Activated CD8-positive, alpha-beta memory T cell treated with anti-CD3 and anti-CD28 coated beads for 48 hours (primary cell): ENCODE measurements at regions not wholly inside any gene's neighbourhood (a gene's known extent, or its start where the extent isn't known, plus 50 kb on each side); places are given as distances from the start of the nearest gene placed in this dataset.

Experiments
- DNase-seq, 3 experiments: peaks; one replicate each; pipeline ENCODE4 v3.0.0-alpha.2; 2020; ENCODE audit warnings: low read depth in 2 of 3, low spot score in 2 of 3

DNA sequence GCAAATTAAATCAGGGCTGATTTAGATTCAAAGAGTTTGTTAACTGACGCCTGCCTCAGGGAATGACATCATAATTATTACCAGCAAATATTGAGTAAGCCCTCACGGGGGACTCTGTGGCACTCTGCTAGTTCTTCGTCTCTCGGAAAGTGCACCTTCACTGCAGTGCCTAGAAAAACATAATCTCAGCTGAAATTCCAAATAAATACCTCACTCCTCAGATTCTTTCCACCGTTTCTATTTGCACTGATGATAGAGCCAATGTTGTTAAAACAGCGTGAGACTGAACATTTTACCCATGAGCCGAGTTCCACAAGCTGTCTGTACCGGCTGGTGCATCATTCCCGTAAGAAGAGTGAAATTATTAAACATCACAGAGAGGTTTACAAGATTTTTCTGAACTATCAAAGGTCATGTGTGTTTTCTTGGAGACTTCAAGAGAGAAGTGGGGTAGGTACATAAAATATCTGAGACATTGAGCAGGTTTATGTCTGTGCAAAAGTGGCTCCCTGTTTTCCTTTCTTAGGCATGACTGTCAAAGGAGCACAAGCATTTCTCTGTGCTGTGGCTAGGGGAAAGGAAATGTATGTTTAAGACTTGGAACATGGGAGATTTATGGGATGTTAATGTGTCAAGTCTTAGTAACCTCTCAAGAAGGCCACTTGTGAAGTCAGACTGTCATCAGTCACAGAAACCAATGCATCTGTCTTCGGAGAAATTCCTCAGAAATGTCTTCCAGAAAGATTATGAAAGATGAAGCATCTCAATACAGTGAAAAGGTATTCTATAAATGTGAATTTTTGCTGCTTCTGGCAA lies 119.6 kb downstream of the CBLL2 start:
- no peak for DNase-seq

DNA sequence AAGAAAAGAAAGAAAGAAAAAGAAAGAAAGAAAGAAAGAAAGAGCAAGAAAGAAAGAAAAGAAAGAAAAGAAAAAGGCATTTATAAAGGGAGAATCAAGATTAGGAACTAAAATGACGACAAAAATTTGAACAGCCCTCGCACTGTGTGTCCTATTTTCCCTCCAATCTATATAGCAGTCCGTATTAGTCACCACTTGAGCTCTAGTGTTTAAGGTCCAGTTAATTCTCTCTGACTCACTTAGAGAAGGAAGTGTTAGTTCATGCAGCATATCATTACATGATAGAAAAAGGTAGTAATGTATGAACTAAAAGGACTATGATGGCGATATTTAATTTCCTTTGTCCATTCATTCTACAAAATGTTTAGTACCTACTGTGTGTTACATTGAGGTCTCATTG lies 122.7 kb downstream of the CBLL2 start:
- no peak for DNase-seq

DNA sequence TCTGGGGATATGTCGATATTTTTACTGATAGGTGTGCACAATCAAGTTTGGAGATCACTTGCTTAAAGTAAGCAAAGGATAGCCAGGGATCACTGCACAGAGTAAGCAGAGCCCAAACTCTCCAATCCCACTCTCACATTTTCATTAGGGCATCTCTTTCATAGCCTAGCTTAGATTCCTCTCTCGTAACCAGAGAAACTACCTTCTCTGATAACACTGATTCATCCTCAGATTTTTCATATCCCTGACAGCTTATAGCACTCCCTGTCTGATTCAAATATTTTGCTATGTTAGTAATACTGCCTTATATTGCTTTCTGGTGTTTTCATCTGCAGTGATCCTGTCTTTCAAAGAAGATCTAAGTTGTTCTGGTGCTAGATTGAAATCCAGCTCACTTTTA lies 123.7 kb downstream of the CBLL2 start:
- no peak for DNase-seq

DNA sequence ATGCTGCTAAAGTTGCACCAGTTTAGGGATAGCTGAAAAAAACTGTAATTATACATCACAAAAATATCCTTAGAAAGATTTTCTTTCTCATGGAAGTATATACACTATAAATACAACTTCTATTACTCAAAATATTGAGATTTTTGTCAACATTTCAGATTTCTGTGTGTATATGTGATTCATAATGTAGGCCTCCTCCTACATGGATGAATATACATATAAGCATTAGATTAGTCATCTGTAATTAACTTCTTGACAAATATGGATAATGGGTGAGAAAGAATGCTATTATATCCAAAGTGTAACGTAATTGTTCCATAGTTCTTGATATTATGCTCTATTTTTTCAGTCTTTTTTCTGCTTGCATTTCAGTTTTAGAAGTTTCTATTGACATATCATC lies 124.9 kb downstream of the CBLL2 start:
- DNase-seq, result no peak

DNA sequence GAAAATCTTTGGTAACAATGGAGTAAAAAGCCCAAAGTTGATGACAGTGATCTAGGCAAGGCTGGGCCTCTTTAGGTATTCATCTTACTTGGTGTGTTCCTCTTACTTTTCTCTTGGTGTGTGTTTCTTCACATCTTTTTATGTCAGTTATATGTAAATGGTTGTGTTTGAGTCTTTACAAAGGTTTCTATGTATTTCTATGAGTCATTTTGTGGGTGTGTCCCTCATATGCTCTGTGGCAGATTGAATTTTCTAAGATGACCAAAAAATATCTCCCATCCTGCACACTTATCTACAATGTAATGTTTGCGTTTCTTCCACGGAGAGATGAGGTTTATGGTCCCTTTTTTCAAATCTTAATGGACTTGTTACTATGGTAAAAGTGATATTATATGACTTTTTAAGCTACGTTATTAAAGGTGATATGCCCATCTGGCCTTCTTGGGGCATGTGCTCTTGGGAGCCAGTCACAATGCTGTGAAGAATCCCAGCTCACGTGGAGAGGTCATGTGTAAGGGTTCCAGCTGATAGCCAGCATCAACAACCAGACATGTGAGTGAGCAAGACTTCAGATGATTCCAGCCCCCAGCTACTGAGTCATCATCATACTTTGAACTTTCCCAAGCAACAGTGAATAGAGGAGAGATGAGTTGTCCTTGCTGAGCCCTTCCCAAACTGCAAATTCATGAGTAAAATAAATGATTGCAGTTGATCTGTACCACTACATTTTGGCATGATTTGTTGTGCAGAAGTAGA lies 126.9 kb downstream of the CBLL2 start:
- no peak for DNase-seq

DNA sequence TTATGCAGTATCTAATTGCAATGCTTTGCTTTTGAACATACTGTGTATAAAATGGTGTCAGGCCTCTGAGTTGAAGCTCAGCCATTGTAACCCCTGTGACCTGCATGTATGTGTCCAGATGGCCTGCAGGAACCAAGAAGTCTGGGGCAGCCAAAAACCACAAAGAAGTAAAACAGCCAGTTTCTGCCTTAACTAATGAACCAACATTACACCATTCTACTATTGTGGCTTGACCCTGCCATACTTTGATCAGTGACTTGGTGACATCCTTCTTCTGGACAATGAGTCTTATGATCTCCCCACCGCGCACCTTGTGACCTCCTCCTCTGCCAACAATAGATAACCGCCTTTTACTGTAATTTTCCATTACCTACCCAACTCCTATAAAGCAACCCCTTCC lies 131.6 kb downstream of the CBLL2 start:
- no peak for DNase-seq

DNA sequence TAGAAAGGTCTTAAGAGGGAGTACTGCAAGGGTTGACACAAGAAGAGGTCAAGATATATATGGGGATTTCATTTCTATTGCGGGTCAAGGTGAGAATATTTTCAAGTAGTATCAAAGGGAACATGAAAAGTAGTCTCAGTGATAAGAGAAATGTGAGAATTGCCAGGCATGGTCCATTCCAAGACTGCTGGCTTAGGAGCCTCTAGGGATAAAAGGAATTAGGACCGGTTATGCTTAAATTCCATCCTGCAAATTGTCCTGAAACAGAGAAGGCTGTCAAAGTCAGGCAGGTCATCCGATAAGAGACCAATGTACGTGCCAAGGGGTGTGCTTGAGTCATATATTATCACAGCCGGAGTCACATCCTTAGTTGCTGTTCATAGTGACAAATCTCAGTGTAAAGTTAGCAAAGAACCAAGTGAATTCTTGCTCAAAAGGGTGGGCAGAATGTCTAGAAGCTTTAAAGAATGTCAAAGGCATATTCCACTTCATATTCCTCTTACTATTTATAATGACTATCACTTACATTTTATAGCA lies 133.6 kb downstream of the CBLL2 start:
- DNase-seq, result no peak

DNA sequence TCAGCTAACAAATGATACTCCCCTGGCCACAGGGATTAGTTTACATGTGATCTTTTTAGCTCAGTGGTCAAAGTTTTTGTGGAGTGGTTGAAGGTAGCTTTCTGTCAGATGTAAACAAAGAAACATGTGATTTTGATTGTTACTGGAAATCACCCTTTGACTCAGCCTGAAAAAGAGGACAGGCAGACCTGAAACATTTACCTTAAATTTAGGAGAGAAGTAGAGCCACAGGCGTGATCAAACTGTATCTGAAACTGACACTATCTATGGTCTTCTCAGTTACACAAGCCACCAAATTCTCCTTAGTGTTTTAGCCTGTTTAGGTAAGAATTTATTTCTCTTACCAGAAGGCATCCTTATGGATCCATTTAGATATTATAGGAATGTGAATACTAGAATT lies 136.7 kb downstream of the CBLL2 start:
- no peak for DNase-seq

DNA sequence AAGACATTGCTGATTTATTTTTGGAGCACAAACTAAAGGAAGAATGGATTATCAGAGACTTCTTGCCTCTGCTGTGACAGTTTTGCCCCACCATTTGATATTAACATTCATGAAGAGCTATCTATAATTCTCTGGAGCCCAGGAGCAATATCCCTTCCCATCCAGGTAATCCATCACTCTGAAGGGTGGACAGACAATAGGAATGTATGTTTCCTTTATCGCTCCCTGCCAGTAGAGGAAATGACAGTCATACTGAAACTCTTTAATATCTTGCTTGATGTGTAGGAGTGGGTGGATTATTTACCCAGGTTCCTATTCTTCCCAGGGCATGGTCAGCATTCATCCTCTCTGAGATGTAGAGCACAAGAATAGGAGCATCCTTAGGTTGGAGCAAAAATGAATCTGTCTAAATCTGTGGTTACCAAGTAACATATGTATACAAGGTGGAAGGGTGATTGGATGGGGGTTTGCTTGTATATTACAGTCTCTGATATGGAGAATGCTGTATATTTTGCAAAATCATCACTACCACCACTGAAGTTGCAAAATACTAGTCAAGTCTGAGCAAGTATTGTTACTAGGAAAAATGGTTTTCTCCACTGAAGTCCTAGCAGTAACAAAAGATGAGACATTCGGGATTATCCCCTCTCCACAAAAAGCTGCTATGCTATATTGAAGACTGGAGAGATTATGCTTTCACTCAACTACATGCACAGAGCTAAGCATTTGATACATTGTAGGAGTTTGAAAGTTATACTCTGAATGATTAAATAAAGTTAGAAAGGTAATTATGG lies 151.6 kb downstream of the CBLL2 start:
- no peak for DNase-seq

DNA sequence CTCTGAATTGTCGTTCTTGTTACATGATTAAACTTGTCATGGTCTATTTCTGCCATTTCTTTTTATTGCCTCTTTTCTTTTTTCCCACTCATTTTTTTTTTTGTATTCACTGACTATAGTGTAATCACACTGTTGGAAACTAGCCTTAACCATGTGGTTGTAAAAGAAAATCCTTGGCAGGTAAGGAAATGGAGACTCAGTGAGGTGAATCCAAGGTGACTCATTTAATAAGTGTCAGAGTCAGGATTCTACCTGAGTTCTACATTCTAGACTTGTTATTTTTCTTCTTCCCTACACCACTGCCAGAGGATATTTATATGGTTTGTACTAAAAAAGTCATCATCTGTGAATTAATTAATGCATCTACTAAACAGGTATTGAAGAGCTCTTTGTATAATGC lies 152.2 kb downstream of the CBLL2 start:
- DNase-seq, result no peak

DNA sequence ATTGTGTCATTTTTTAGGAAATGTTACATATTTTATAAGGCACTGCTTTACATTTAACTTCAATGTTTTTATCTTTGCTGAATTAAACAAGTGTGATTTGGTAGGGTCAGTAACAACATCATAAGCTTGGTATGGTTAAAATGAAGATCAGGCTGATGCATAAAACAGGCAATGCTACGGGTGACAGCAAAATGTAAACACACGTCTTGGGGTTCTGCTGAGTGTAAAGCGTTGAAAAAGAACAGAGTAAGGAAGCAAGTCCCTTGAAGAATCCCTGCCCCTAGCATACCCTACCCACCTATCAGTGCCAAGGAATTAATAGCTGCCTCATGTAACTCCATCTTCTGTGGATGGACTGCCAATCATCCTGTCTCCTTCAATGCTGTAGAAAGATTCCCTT lies 157.0 kb downstream of the CBLL2 start:
- no peak for DNase-seq

DNA sequence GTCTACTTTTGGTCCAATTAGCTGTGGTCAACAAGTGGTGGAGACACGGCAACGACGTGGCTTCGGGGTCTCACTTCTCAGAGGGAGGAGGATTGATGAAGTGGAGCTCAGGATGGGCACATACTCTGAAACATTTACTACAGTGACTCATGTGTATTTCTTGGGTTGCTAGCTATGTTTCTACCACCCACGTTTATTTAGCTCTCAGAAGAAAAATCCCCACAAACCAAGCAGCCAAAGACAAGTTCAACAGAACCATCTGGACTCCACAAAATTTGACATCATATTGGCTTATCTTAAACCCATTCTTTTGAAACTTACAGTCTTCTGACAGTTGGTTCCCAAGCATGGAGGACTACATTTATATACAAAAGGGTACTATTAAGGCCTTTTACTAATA lies 158.0 kb downstream of the CBLL2 start:
- no peak for DNase-seq

DNA sequence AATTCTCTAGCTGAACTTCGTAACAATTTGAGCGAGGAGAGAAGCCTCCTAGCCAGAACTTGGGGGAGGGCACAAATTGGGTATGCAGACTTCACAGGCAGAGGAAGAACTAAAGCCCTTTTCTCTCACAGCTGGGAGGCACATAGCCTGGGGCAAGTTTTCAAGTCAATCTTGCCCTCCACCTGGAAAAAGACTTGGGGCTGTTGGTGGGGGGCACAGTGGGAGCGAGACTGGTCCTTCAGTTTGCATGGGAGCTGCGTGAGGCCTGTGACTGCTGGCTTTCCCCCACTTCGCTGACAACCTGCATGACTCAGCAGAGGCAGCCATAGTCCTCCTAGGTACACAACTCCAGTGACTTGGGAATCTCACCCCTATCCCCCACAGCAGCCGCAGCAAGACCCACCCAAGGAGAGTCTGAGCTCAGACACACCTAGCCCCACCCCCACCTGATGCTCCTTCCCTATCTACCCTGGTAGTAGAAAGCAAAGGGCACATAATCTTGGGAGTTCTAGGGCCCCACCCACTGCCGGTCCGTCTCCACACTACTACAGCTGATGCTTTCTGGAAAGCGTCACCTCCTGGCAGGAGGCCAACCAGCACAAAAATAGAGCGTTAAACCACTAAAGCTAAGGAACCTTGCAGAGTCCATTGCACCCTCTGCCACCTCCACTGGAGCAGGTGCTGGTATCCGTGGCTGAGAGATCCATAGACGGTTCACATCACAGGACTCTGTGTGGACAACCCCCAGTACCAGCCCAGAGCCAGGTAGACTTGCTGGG lies 160.8 kb downstream of the CBLL2 start:
- no peak for DNase-seq

DNA sequence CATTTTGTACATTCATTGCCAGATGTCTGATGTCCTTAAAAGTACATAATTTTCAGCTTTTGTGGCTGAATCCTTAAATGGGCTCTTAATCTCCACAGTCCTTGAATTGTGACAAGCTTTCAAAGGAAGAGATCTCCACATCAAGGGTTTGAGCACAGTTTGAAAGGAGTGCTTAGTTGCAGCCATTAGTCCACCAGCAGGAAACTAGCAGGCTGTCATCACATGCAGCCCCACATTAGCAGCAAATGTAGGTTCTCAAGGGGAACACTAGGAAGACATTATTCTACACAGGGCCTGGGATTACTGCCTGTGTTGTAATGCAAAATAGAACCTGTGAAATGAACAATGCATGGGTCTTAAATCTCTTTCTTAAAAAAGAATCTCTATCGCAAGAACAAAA lies 173.2 kb downstream of the CBLL2 start:
- DNase-seq, result no peak

DNA sequence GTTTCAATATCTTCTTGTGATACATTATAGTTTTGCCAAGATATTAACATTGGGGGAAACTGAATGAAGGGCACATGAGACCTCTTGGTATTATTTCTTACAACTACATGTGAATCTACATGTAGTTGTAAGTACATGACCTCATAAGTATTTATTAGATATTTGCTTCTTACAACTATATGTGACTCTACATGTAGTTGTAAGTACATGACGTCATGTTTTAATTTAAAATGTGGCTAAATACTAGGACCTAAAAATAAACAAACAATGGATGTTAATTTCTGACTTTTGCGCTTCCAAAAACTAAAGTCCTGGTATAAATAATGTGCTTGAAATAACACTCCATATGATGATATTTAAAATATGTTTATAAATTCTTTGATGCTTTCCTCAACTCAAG lies 190.2 kb downstream of the CBLL2 start:
- no peak for DNase-seq

DNA sequence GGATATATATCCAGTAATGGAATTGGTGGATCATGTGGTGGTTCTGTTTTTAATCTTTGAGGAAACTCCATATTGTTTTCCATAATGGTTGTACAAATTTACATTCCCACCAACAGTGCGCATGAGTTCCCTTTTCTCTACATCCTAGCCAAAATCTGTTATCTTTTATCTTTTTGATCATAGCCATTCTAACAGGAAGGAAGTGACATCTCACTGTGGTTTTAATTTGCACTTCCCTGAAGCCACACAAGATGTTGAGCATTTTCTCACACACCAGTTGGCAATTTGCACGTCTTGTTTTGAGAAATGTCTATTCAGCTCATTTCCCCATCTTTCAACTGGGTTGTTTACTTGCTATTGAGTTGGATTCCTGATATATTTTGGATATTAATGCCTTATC lies 194.9 kb downstream of the CBLL2 start:
- no peak for DNase-seq

DNA sequence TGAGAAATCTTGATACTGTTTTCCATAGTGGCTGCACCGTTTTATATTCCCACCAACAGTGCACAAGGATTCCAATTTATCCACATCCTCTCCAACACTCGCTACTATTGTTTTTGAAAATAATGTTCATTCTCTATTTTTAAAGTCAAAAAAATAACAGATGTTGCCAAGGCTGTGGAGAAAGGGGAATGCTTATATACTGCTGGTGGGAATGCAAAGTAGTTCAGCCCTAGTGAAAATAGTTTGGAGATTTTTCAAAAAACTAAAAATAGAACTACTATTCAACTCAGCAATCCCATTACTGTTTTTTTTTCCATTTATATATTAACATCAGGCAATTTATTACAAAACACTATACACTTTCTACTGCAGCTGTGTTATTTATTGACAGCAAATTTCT lies 208.7 kb downstream of the CBLL2 start:
- no peak for DNase-seq

DNA sequence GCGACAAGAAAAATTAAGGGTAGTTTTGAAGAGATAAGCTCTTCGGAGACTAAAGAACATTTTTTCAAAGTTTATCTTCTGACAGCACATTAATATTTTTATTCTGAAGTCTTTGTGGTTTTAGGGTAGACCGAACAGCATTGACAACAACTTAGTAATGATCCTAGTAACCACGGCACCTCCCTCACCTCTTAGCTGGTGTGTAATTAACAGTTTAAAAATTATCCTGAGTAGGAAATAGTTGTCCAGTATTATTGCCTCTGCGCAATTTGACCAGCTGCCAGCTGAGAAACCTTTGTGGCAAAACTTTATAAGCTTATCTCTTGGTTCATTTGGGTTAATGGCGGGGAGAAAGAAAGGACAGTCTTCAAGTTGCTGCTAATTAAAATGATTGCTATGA lies 213.6 kb downstream of the CBLL2 start:
- no peak for DNase-seq

DNA sequence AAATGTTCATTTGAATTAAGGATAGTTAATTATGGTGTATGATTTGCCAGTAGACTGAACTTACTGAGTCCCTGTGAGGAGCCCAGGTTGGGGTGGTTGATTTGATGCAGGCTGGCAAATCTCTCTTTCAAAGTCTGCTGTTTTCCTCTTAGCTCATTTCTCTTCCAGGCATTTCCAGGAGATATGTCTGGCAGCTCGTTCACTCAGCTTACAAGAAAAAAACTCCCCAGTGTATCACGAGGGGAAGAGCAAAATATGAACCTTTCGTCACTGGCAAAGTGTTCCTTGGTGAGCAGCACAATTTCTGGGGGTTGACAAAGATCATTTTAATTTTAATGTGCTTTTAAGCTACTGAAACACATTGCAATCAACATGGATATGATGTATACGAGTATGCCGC lies 244.2 kb downstream of the CBLL2 start:
- DNase-seq, result no peak

DNA sequence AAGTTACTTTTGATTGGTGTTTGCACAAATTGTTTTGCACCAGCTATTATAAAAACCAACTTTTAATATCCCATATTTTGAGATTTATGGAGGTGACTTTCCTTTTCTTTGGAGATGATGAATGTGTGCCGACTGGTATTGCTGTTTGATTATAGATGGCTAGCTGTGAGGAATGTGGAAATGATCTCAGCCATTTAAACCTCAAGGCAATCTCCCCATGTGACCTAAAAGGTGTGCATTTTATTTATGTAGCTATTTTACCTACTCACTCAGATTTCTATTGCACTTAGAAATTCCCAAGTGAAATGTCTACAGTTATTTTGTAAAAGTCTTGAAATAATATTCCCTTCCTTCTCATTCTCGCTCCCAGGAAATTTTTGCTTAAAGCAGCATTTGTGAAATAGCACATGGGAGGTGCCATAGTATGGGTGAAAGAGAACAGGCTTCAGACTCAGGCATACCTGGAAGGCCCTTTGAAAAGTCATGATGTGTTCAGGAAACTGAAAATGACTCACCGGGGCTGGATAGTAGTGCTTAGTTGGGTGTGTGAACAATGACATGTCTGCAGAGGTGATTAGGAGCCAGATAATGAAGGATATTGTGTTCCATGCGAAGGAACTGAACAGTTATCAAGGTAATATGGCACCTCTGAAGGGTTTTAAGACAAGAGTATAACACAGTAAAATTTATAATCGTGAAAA lies 247.6 kb downstream of the CBLL2 start:
- DNase-seq, result no peak
